ENCODE measurements at regions not wholly inside any gene's neighbourhood (a gene's known extent, or its start where the extent isn't known, plus 50 kb on each side); places are given as distances from the start of the nearest gene placed in this dataset.

DNA sequence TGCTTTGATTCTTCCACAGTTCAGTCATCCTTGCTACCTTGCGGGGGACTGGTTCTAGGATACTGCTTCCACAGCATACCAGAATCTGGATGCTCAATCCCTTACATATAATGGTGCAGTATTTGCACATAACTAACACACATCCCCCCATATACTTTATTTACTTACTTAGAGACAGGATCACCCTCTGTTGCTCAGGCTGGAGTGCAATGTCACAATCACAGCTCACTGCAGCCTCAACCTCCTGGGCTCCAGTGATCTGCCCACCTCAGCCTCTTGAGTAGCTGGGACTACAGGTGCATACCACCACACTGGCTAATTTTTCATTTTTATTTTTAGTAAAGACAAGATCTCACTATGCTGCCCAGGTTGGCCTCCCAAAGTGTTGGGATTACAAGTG lies 112.2 kb downstream of the GOSR1 start:
- intact Hi-C loops (cut with DNase I) = no loop called here
- Histone ChIP-seq H3K27me3 (no peaks in the 10 kb centered on the region), H3K4me1 (no peaks in the 10 kb centered on the region), H3K9me3 (peaks cover 0 to 7% (median 0%) of the 10 kb centered on the region in 12 donors), H3K4me3 (no peak overlapping the region), H3K36me3 (no peaks in the 10 kb centered on the region), H3K27ac (no peak overlapping the region)
- ATAC-seq (no peak), DNase-seq (no peak)
- no peak for TF ChIP-seq POLR2A (IDR thresholded peaks at IDR 0.05)
- TF ChIP-seq, protein P1, sequence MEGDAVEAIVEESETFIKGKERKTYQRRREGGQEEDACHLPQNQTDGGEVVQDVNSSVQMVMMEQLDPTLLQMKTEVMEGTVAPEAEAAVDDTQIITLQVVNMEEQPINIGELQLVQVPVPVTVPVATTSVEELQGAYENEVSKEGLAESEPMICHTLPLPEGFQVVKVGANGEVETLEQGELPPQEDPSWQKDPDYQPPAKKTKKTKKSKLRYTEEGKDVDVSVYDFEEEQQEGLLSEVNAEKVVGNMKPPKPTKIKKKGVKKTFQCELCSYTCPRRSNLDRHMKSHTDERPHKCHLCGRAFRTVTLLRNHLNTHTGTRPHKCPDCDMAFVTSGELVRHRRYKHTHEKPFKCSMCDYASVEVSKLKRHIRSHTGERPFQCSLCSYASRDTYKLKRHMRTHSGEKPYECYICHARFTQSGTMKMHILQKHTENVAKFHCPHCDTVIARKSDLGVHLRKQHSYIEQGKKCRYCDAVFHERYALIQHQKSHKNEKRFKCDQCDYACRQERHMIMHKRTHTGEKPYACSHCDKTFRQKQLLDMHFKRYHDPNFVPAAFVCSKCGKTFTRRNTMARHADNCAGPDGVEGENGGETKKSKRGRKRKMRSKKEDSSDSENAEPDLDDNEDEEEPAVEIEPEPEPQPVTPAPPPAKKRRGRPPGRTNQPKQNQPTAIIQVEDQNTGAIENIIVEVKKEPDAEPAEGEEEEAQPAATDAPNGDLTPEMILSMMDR (IDR thresholded peaks at IDR 0.05) = no peak
- 93 to 97% (median 95%) methylated on average over 1 of the region's 1 CpG for WGBS, 4 donors

DNA sequence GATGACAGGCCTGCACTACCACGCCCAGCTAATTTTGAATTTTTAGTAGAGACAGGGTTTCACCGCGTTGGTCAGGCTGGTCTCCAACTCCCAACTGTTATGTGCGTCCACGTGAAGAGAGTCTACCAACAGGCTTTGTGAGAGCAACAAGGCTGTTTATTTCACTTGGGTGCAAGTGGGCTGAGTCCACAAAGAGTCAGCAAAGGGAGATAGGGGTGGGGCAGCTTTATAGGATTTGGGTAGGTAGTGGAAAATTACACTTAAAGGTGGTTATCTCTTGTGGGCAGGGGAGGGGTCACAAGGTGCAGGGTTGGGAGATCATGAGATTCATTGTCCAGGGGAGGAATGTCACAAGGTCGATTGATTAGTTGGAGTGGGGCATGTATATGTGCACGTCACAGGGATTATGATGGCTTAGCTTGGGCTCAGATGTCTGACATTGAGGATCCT lies 111.6 kb downstream of the GOSR1 start:
- peaks cover 0 to 7% (median 0%) of the 10 kb centered on the region in 12 donors for H3K9me3 ChIP-seq
- no peak overlapping the region for H3K27ac ChIP-seq
- no peaks in the 10 kb centered on the region for H3K4me1 ChIP-seq
- intact Hi-C loops (cut with DNase I) = no loop called here
- ATAC-seq (no peak), DNase-seq (no peak)
- H3K36me3 ChIP-seq = no peaks in the 10 kb centered on the region
- WGBS, 4 donors = 86 to 88% (median 87%) methylated on average over 7 of the region's 7 CpGs
- TF ChIP-seq, protein P1 (IDR thresholded peaks at IDR 0.05) = no peak
- no peak for TF ChIP-seq POLR2A (IDR thresholded peaks at IDR 0.05)
- H3K4me3 ChIP-seq = no peak overlapping the region
- no peaks in the 10 kb centered on the region for H3K27me3 ChIP-seq

DNA sequence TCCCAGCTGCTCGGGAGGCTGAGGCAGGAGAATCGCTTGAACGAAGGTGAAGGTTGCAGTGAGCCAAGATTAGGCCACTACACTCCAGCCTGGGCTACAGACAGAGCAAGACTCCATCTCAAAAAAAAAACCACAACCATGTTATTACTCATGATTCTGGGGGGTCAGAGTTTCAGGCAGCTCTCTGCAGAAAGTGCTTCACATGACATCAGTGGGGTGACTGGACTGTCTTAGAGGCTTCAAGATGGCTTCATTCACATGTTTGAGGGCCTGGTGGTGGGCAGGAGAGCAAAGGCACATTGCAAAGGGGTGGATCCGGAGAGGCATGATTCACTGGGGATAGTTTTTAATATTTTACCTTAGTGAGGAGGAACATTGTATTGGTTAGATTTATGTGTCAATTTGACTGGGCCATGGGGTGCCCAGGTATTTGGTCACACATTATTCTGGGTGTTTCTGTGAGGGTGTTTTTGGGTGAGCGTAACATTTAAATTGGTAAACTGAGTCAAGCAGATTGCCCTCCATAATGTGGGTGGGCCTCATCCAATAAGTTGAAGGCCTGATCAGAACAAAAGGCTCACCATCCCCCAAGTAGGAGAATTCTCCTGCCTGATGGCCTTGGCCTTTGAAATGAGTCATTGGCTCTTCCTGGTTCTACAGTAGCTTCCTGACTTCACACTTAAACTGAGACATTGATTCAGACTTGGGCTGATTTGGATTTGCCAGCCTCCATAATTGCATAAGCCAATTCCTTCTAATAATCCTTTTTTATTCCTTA lies 109.8 kb downstream of the GOSR1 start:
- intact Hi-C loops (cut with DNase I) = no loop called here
- WGBS, 4 donors = 96 to 98% (median 97%) methylated on average over 5 of the region's 5 CpGs
- no peaks in the 10 kb centered on the region for H3K4me1 ChIP-seq
- peaks cover 0 to 7% (median 0%) of the 10 kb centered on the region in 12 donors for H3K9me3 ChIP-seq
- ATAC-seq (no peak), DNase-seq (no peak)
- TF ChIP-seq, protein P1 (IDR thresholded peaks at IDR 0.05) = no peak
- H3K36me3 ChIP-seq = no peaks in the 10 kb centered on the region
- H3K27ac ChIP-seq = no peak overlapping the region
- no peak overlapping the region for H3K4me3 ChIP-seq
- no peaks in the 10 kb centered on the region for H3K27me3 ChIP-seq

GRCh38 chr17:30584810-30585209 lies 107.6 kb downstream of the GOSR1 start:
- TF ChIP-seq, protein P1 (IDR thresholded peaks at IDR 0.05) = no peak
- no peak for TF ChIP-seq POLR2A (IDR thresholded peaks at IDR 0.05)
- WGBS, 4 donors = 55 to 64% (median 59%) methylated on average over 5 of the region's 5 CpGs
- Histone ChIP-seq H3K27ac (no peak overlapping the region), H3K9me3 (peaks cover 0 to 7% (median 0%) of the 10 kb centered on the region in 12 donors), H3K4me1 (no peaks in the 10 kb centered on the region), H3K27me3 (no peaks in the 10 kb centered on the region), H3K36me3 (no peaks in the 10 kb centered on the region), H3K4me3 (no peak overlapping the region)
- ATAC-seq (no peak), DNase-seq (no peak)
- intact Hi-C loops (cut with DNase I) = no loop called here
